GM03348 (cell line): ENCODE measurements at regions not wholly inside any gene's neighbourhood (a gene's known extent, or its start where the extent isn't known, plus 50 kb on each side); places are given as distances from the start of the nearest gene placed in this dataset.

Source experiments
- DNase-seq: peaks from one replicate; pipeline ENCODE4 v3.0.0; 2012; ENCODE audit warnings: low spot score

- peak; percentile 52 for DNase-seq
These were observed 597.5 kb downstream of the SLC4A3 start for GRCh38 chr2:220224691-220225543.

- DNase-seq, result no peak
These were observed 598.6 kb downstream of the SLC4A3 start for GRCh38 chr2:220226076-220226475.

DNA sequence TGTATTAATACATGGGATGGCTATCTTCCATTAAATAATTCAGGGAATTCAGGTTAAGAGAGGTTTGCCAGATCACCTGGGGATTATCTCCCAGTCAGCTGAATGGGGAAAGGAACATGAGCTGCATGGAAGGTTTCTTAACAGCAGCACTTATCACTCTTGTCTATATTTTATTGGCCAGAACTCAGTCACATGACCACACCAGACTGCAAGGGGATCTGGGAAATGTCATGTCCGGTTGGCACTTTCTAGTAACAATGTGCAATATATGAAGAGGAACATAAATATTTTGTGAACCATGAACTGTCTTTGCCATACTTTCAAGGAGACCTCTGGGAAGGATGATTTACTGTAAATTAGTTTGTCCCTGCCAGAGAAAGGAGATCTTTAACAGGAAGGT is 599.1 kb downstream of the SLC4A3 start:
- no peak for DNase-seq

DNA sequence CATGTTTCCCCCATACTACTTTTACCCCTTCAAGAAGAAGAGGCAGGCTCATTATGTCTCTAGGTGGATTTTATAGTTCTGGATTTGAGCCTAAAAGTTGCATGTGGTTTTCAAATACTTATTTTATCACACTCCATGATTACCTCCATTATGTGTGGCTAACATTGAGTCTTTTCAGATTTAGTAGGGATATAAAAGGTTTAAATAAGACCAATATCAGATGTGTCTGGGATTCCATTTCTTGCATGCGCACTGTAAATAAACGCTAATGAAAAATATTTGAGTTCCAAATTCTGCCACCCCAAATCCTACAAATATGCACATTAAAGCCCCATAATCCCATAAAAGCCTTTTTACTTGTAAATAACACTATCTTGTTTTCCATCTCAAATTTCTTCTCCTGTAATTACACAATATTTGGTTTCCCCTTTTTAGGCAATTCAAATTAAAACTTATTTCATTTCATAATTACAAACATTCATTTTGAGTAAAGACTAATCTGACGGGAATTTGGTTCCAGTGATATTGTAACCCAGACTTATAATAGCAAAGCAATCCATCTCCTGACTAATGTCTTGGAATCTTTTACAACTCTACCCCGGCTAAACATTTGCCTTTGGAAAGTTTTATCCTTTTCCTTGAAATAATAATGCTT is 600.0 kb downstream of the SLC4A3 start:
- DNase-seq, result peak; percentile 53

GRCh38 chr2:220228310-220229006 is 601.0 kb downstream of the SLC4A3 start:
- peak; percentile 73 for DNase-seq

DNA sequence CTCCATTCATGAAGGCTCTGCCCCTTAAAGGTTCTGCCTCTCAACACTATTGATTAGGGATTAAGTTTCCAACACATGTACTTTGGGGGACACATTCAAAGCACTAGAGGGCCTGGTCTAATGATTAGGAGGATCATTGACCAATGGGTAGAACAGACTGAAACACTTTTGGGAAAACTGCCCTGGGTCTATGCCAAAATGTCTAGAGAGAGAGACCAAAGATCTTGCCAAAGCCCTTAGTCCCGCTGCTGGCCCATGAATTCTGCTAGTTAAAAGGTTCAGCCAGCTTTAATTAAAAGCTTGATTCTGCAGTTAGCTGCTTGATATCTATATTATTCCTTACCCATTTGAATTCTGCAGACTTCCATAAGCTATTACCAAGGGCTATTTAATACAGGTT is 613.2 kb downstream of the SLC4A3 start:
- no peak for DNase-seq

GRCh38 chr2:220241423-220241822 is 614.0 kb downstream of the SLC4A3 start:
- peak; percentile 8 for DNase-seq

DNA sequence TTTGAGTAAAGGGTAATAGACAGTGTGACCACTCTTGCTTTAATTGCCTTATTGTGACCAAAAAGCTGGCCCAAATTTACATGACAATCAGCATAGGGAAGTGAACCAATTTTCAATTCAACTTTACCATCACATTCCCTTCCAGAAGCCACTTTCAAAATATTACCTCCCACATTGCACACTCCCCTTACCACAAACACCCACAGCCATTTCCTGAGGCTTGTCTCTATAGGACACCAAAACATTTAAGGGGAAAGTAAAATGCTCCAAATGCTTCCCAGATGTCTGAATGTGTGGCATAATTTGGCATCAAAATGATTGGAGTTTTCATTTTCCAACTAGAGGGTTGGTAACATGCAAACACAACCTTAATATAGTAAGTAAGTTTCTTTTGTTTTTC is 616.1 kb downstream of the SLC4A3 start:
- peak; percentile 19 for DNase-seq

DNA sequence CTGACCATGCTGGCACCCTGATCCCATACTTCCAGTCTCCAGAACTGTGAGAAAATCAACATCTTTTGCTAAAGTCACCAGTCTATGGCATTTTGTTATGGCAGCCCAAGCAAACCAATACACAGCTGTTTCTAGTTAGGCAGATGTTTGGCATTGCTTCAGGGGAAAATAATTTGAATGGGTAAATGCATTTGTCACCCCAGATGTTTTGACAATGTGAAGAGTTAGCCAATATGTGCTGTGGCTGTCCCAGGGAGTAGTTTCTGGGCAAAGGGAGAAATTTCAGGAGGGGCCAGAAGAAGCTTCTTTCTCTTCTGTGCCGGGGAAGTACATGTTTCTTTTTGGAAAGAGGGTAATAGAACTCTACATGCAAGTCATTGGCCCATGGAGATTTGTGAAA is 619.0 kb downstream of the SLC4A3 start:
- DNase-seq, result no peak

- DNase-seq, result no peak
These were observed 620.3 kb downstream of the SLC4A3 start for GRCh38 chr2:220247588-220248350.

- DNase-seq, result no peak
These were observed 632.2 kb downstream of the SLC4A3 start for GRCh38 chr2:220259662-220260061.

GRCh38 chr2:220263300-220263699 is 635.9 kb downstream of the SLC4A3 start:
- DNase-seq, result no peak

DNA sequence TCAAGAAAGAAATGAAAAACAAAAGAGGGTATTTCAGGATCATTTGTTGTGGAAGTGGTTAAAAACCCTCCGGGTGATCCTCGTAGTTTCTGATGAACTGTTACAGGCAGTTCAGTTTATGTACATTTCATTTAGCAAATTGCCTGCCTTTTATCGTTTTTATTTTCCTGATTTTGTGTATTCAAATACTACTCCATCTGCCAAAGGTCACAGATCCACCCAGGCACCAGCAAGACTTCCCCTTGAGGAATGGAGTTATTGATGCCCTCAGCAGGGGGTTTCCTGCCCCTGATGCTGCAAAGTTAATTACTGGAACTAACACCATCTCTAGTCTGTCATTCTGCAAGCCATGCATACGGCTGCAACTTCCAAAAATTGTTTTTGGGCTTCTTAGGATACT is 641.9 kb downstream of the SLC4A3 start:
- DNase-seq, result no peak

- DNase-seq, result no peak
These were observed 643.1 kb downstream of the SLC4A3 start for GRCh38 chr2:220270481-220271070.

GRCh38 chr2:220272656-220273055 is 645.2 kb downstream of the SLC4A3 start:
- DNase-seq, result no peak

GRCh38 chr2:220273082-220273481 is 645.7 kb downstream of the SLC4A3 start:
- no peak for DNase-seq

- peak; percentile 8 for DNase-seq
These were observed 648.0 kb downstream of the SLC4A3 start for GRCh38 chr2:220275454-220275853.

DNA sequence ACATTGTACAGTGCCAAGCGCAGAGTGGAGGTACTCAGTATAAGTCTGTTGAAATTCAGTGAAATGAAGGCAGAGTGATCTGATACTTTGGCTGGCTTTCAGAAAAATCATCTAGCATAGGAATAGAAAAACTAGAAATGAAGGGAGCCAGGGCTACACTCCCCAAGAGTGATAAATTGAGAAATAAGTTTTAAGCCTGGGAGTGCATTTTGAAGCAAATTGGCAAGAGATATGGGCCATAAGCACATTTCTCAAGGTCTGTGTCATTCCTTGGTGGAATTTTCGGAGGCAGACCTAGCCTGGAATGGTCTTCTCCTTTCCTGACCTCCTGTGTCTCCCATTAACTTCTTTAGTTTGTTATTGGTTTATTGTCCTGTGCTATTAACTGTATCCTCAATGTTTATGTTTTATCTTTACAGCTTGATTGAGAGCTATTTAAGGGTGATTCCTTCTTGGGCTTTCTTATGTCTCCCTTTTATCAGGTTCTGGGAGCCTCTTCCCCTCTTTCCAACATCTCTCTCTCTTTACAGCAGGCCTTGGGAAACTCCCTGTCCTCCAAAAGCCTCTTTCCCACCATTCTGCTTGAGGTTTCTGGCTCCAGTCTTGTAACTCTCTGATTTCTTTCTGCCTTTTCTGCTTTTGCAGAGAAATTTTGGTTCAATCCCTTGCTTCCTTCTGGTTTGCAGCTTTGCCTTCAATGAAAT is 649.5 kb downstream of the SLC4A3 start:
- DNase-seq, result peak; percentile 61

DNA sequence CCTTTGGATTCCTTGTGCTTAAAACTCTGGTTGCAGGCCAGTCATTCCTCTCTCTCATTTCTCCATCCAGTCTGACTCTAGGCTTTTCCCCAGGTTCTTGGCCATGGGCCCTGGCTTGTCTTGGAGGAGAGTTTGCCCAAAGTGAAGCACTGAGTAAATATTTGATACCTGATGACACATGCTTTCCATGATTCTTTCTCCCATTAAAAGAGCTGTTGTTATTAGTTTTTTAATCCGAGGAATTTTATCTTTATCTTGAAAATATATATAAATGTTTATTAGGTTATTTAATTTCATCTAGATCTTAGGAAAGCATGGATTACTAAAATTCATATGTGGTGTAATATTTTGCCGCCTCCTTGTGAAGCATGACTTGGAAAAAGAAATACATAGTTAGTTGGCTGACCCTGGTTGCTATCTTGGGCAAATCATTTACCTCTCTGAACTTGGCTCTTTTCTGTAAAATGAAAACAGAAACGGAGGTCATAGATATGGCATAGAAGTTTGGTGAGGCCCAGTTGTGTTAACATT is 650.1 kb downstream of the SLC4A3 start:
- DNase-seq, result peak; percentile 75

GRCh38 chr2:220278022-220278421 is 650.6 kb downstream of the SLC4A3 start:
- no peak for DNase-seq

DNA sequence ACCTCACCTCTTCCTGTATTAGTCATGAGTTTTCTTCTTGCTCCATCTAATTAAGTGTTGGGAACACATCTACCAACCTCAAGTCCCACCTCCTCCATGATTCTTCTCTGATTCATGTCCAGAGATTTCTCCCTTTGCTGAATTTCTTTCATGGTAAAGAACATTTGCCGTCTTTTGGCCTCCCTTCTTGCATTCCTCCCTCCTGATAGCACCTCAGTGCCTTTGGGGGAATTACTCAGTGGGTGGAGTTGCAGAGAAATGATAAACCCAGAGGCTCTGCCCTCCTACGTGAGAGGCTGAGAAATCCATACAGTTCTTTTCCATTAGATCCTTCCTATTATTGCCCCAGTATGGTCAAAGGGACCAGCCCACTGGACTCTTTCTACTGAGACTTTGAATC is 651.9 kb downstream of the SLC4A3 start:
- DNase-seq, result peak; percentile 35
